HG02852 (cell line): ENCODE measurements at regions not wholly inside any gene's neighbourhood (a gene's known extent, or its start where the extent isn't known, plus 50 kb on each side); places are given as distances from the start of the nearest gene placed in this dataset.
"Not testable (repeated sequence)": the region's sequence is repeated elsewhere in the genome, so short reads cannot be mapped to it uniquely, and the experiment has no call there.

ENCODE experiments used
- ATAC-seq: cut with Tn5 transposase; IDR thresholded peaks from one replicate; pipeline ENCODE4 v1.9.1; 2021; ENCODE audit warnings: mild to moderate bottlenecking, moderate library complexity; ENCODE audit not compliant: unreplicated experiment

GRCh38 chr12:19972325-19973288 is 395.7 kb upstream of the PDE3A start:
- peak; percentile 52 for ATAC-seq

GRCh38 chr12:19978193-19978592 is 390.1 kb upstream of the PDE3A start:
- no peak for ATAC-seq

DNA sequence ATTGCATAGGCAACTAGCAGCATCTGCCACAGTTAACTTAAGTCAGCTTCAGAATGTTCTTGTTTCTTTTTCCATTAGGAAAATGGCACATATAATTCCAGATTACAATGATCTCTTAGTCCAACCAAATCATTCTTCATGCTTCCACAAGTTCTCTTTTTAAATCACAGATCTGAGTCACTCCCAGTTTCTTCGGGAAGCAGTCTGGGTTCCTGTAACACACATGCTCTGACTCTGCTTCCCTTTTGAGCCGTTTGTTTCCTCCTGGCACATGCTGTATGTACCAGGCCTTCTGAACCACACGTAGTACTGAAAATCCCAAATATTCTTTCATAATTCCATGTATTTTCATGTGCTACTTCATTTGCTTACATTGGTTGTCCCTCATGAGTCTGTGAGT is 388.8 kb upstream of the PDE3A start:
- no peak for ATAC-seq

DNA sequence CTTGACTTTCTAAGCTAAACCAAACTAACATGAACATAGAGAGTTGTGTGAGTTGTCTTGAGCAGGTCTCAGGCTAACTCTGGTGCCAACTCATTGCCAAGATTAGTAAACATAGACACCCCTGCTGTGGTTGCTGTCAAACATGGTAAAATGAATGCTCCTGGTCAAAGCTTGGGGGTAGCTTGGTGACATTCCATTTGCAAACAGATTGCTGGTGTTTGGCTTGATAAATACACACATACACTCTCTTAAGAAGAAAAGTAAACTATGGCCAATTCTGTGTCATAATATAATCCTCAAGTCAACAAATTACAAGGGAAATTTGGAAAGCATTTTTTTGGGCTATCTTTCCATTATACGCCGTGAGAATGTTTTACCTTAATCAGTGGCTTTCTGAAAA is 386.4 kb upstream of the PDE3A start:
- no peak for ATAC-seq

- ATAC-seq = no peak
These were observed 380.3 kb upstream of the PDE3A start for GRCh38 chr12:19988001-19988400.

GRCh38 chr12:19988459-19988873 is 379.9 kb upstream of the PDE3A start:
- ATAC-seq = no peak

GRCh38 chr12:19988948-19989347 is 379.4 kb upstream of the PDE3A start:
- no peak for ATAC-seq

DNA sequence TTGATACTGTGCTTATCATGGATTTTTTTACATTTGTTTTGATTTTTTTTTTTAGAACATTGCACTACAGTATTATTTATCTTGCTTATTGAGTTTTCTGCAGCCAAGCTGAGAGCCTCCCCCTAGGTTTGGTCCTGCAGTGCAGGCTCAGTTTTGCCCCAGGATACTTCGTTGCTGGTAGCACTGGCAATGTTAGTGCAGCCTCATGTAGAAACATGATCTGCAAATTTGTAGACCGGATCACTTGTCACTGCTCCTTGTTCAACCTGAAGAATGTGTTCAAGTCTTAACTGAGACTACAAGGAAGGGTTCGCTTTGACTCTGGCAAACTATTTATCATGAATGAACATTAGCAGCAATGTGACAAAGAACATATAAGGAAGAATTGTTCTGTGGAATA is 377.2 kb upstream of the PDE3A start:
- no peak for ATAC-seq

DNA sequence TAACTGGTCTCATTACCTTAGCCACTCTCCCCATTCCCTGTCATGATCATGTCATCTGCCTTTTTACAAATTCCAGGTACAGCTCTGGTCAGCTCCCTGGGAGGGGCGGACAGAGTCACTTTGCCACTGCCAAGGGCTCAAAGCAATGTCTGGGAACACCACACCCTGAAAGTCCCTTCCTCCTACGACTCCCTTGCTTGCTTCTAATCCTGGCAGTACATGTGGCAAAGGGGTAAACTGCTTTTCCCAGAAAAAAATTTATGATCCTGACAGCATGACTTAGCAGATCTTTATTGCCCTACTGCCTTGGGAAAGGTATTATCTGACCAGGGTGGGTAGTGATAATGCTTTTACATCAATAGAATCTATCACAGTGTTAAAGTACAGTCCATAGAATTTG is 376.0 kb upstream of the PDE3A start:
- no peak for ATAC-seq

- no peak for ATAC-seq
These were observed 373.4 kb upstream of the PDE3A start for GRCh38 chr12:19994968-19995367.

GRCh38 chr12:19997656-19998400 is 370.5 kb upstream of the PDE3A start:
- ATAC-seq = no peak

DNA sequence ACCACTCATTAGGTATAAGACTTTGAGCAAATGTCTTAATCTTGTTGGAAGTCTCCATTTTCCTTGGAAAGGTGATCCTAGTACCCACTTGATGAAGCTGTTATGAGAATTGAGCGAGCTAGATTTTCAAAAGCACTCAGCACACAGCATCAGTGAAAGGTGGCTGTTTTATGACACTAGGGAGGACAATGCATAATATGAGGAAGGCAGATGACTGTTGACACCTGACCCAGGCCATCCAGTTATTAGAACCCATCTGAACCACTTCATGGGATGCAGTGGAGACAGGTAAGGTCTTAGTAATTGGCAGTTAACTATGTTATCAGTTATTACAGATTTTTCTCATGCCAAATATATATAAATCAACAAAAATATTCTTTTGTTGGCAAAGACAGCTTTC is 369.9 kb upstream of the PDE3A start:
- no peak for ATAC-seq

- no peak for ATAC-seq
These were observed 369.2 kb upstream of the PDE3A start for GRCh38 chr12:19998961-19999804.

DNA sequence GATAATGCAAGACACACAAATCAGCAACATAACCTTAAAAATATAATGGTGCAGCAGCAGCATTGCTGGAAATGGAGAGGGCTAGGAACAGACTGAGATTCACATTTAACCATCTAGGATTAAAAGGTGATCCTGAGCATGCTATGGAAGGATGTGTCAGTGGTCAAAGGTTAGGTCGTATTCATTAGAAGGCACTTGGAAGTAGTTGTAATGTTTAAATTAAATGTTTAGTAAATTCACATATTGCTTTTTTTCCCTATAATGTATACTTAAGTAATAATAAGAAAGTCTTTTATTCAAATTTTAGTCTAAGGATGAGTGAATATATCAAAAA is 368.6 kb upstream of the PDE3A start:
- ATAC-seq = no peak

- ATAC-seq = no peak
These were observed 368.0 kb upstream of the PDE3A start for GRCh38 chr12:20000229-20000849.

DNA sequence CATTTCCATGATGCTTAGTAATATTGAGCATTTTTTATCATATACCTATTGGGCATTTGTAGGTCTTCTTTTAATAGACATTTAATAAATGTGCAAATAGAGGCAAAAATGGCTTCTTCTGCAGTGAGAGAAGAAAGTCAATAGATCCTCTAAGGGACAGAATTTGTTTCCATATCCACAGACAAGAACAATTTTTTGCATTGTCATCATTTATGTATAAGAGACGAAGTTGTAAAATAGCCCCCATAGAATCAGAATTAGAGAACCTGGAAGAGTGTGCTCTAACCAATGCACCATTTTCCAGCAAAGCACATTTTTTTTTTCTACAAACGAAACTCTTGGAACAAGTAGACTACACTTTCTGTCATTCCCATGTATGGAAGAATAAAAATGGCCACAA is 365.1 kb upstream of the PDE3A start:
- no peak for ATAC-seq

- no peak for ATAC-seq
These were observed 363.4 kb upstream of the PDE3A start for GRCh38 chr12:20004952-20005351.

DNA sequence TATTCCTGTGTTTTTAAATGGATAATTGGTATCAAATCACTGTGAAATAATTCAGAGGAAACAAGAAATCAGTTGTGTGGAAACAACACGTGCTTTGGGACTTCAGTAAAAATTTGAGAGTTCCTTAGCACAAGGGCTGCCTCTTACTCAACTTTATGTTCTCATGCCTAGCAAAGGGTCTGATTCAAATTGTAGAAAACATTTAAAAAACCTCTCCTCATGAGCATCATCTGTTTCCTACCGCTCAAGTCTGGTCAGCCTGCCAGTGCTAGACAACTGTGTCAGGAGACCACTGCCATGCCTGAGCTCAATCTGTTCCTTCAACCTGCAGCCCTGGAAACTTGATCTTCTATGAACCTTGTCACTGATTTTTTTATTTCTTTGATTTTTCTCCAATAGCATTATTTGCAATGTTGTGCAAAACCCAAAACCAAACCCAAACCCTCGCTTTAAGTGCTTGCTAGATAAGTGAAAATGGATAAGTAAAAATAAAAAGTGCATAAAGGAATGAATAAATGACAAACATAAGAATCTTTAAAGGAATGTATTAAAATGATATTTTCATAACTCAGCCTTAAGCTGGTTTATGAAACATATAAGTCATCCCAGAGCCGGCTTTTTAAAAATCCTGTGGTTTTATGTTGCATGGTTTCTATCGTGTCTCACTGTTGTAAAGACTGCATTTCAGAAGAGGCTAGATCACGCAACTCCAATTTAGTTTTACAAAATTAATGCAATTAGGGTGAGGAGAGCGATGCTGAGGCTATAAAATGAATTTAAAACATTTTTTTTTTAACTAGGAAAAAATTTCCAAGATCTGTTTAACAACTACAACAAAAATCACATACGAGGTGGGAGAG is 361.2 kb upstream of the PDE3A start:
- no peak for ATAC-seq

GRCh38 chr12:20009965-20010364 is 358.4 kb upstream of the PDE3A start:
- ATAC-seq = not testable (repeated sequence)

GRCh38 chr12:20011200-20011599 is 357.1 kb upstream of the PDE3A start:
- ATAC-seq = no peak
